Renal pelvis (tissue), 1 donor: ENCODE measurements at regions not wholly inside any gene's neighbourhood (a gene's known extent, or its start where the extent isn't known, plus 50 kb on each side); places are given as distances from the start of the nearest gene placed in this dataset.

ENCODE experiments used
- DNase-seq: peaks from one replicate; pipeline ENCODE4 v3.0.0-alpha.2; 2013

DNA sequence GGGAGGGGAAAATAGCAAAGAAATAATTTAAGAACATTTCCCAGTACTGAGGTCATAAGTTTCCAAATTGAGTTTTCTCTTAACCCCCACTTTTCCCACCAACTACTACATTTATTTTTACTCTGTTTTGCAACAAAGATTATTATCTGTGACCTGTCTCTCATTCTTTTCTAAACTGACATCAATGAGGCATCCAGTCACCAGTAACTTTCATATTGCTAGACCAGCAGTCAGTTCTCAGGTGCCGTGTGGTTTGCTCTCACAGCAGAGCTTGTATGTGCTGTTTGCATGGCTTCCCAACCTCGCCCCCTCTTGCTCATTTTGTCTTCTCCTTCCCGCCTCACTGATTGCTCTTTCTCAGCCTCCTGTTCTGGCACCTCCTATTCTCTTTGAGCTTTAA is 1091.3 kb downstream of the TBC1D22A start:
- DNase-seq: no peak

DNA sequence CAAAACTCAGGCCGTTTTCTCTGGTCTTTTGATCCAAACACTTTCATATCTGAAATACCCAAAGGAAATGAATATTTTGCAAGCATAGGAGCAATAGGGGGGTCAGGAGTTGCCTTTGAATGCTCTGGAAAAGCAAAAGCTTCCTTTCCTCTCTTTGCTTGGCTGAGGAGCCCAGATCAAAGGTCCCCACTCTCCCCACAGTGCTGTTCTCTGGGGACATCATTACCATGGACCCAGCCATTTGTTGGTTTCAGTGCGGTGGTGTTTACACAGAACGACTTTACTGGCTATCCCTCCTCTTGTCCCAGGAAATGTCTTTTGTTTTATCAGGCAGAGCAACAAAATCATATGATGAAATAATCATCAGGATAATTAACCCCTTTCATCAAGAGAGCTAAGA is 1089.1 kb downstream of the TBC1D22A start:
- DNase-seq: no peak

DNA sequence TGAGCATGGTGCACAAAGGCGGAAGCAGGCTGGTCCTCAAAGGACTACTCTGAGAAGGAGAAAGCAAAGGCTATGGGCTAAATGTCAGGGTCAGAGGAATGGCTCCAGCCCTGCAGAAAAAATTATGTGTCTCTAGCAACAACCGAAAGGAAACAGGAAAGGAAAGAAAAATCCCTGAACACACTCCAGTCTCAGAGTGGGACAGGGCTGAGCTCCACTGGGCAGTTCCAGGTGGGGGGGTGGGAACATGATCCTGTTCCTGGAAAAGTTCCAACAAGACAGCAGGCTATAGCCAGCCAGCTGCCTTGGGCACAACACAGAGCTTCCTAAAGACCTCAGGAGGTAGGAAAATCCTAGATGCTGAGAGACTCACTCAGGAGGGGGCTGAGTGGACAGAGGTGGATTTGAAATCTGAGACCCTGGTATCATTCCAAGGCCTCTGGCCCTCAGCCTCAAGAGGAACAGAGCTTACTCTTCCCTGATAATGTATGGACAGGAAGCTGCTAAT is 1088.2 kb downstream of the TBC1D22A start:
- peak; percentile 78 for DNase-seq

DNA sequence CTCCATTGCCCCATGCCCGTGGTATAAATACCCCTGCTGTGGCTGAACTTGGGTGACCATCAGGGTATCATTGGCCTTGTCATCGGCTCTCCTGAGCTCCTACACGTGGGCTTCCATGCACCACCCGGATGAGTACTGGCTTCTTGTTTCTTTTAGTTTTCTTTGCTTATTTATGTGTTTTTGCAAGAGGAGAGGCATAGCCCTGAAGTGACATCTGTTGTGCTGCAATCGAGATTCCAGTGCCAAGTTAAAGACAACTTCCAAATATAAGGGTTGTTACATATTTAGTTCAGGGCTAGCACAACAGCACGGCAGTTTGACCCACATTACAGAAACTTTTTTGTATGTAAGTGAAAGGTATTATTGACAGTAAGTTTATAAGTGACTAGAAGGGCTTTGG is 1087.1 kb downstream of the TBC1D22A start:
- DNase-seq: no peak

DNA sequence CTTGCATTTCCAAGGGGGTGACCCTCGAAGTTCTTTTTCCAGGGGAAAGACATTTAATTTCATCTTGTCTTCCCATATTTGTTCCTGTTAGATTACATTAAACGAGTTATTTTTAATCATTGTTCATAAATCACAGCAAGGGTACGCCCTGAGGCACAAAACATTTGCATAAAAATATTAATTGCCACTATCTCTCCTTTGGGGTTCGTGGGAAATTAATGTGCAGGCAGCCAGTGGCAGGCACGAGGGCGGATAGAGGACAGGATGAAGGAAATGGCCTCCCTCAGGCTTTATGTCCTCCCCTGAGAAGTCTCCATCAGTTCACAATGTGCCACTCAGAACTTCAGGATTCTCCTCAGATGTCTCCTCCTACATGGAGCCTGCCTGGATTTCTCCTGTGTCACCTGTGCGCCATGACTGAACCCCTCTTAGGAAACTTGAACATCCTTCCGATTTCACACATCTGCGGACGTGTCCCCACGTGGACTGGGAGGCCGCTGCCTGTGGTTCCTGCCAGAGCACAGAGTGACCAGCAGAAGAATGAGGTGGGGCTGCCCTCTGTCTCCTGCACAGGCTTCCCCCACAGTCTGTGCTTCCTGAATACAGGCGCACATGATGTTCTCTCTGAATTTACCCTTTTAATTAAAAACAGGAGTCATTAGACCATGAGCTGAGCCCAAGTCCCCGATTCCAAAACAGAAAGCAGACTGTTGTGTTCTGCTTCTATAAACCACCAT is 1085.9 kb downstream of the TBC1D22A start:
- DNase-seq: no peak

DNA sequence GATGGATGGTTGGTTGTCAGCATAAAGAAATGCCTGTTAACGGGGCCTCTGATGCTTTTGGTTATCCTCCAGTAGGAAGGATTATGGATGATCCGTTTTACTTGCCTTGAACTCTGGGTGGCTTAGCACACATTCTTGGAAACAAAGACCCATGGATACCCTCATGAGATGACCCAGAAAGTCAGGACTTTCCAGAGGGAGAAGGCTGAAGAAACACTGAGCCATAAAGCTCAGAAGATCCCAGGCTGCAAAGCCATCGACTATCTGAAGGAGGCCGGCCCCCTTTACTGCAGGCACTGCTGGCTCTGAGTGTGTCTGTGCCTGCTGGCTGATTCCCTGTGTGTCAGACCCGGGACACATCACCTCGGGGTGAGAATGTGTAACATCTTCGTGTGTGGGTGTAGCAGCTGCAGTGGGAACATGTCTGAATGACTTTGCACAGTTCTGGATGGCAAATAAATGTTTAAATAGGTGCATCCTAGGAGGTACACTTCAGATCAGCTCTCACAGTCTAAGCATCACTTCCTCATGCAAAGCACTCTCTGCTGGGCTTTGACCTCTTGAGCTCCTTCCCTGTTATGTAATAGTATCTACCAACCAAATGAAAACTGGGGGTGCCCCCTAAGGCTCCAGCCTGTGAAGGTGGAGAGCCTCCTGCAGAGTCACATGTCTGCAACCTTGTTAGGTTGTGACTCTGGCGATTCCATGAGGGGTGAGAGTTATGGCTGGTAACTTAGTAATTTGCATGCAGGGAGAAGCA is 1084.9 kb downstream of the TBC1D22A start:
- DNase-seq: no peak

DNA sequence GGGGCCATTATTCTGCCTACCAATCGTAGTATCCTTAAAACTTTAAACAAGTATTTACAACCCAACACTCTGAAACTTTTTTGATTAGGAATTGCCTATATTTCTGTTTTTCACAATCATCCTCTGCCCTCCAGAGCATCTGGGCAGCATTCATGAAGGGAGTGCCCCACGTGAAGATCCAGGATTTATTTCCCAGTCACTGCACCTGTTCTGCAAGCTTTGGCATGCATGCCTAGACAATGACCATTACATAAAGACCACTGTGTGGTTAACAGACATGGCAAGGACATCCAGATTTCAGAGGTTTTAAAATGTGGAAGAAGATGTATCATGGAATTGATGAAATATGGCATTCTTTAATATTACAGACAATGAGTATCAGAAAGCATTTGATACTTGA is 1083.8 kb downstream of the TBC1D22A start:
- DNase-seq: no peak

DNA sequence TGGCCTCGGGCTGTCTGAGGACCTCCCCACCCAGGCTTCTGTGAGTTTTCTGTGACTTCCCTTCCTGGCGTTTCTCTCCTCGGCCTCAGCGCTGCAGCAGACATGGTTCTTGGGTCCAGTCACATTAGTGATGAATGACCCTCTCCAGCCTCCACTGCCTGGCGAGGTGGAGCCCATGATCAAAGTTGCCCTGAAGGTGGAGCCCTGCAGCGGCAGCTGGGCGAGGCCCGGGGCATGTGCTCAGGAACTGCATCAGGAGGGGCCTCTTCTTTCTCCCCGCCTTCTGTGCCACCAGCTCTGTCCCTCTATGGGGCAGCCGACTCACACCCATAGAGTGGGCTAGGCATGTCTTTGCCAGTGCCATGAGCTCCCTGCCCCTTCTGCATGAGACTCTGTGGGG is 1079.7 kb downstream of the TBC1D22A start:
- DNase-seq: no peak

DNA sequence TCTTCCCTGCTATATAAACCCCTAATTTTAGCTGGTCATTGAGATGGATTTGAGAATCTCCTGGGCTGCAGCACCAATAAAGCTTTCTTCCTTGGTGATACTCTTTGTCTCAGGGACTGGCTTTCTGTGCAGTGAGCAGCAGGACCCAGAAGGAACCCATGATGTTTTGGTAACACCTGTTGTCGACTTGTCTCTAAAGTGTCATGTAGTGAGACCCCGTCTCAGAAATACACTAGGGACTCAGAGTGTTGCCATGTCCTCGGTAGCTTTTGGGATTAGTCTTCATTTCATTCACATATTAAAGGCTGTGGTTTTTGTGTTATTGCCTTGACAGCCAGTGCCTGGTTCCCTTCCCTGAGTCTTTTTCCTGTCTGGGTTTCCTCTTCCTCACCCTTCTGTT is 1078.7 kb downstream of the TBC1D22A start:
- no peak for DNase-seq

DNA sequence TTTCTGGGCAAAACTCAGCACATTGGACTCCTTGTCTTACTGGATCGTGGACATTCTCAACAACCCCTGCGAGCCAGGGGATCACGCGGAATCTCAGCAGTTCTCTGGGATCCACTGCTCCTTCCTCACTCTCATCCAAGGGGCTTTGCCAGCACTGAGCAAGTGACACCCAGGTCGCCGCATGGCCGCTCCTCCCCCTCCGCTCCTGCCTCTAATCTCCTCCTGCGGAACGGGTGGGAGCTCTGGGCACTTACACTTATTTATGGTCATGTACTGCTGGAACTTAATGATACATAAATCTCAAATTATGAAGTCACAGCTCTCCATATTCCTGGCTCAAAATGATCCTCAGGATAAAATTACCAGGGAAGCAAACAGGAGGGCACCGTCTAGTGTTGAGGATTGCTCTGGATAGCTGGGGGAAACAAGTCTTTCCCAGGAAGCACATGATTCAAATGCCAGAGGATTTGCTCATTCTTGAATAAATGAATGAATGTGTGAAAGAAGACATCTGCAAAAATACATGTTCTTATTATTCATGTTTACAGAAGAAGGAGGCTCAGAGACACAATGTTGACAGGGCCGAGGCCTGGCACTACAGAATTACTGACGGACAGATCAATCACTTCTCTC is 1077.3 kb downstream of the TBC1D22A start:
- DNase-seq: no peak

DNA sequence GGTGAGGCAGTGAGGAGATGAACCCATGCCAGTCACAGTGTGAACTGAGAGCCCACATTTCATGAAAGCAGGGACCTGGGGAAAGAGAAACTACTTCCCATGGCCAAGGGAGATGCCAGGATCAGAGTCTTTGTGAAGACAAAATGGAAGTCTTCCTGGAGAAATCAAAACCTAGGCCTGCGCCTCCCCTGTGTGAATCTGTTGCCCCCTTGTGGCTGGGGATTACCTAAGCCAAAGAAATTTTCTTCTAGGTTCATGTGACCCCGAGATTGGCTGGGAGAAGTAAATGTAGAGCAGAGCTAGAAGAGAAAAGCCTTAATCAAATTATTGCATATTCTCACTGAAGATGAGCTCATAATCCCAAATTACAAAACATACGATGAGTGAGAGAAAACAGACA is 1075.3 kb downstream of the TBC1D22A start:
- no peak for DNase-seq

DNA sequence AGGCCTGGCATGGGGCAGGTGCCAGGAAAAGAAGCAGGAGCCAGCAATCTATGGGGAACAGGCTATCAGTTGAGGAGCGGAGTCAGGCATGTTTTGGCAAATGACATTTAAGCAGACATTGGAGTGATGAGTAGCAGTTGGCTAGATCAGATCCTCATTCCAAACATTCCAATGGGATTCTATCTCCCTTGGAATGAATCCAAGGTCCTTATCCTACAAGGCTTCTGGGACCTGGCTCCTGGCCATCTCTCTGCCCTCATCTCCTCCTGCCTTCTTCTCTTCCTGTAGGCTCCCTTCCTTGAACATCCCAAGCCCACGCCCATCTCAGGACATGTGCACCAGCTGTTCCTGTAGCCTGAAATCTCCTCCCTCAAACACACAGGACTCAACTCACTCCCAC is 1074.5 kb downstream of the TBC1D22A start:
- DNase-seq: no peak

DNA sequence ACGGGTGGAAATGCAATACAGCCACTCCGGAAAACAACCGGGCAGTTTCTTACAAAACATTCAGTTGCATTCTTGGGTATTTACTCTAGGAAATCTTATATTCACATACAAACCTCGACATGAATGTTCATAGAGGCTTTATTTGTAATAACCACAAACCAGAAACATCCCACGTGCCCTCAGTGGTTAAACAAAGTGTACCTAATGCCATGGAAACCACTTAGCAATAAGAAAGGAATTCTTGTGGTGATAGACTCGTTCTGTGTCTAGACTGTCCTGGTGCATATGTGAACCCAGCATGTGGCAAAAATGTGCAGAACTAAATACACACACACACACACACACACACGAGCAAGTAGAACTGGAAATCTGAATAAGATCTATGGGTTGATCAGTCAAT is 1073.3 kb downstream of the TBC1D22A start:
- DNase-seq: no peak

DNA sequence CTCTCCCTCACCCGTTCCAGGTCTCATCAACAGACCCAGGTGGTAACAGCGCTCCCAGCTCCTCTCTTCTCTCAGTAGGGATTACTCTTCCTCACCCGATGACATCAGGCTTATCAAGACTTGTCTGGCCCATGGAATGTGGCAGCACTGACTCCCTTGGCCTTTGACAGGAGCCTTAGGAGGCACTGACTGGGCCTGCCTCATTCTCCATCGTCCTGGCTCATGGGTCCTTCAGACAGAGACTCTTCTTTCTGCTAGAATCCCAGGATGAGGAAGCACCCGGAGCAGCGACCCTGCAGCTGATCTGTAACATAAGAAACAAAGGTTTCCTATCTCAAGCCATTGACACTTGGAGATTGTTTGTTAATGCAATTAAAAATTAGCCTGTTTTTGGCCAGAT is 1063.6 kb downstream of the TBC1D22A start:
- DNase-seq: no peak

DNA sequence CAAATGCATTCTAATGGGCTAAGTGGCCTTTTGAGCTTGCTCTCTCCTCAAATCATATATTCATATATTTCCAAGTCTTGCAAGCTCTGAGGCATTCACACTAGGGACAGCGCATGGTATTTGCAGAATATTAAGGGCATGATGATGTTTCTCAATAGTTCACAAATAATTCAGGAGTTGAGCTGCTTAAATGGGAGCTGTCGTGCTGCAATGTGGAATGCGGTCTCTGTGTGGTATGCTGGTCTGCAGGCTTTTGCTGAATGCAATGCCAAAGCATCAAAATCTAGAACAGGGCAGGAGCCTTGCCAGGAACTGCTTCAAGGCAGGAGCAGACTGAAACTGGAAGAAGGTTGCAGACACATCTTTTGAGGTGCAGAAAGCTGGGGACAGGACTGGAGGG is 1060.0 kb downstream of the TBC1D22A start:
- DNase-seq: no peak

DNA sequence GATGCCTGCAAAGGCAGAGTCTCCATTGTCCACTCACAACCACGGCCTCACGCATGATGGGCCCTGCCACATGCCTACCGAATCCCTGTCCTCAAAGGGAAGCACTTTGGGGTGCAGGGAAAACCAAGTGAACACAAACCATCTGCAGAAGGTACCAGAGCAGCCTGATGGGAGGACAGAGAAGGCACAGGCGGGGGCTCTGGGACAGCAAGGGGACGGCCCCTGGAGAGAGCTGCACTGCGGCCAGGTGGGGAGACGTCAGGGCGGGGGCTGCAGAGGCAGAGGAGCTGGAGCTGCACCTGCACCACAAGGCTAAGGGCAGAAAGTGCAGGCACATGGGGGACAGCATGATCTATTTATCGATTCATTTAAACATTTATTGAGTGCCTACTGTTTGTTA is 1056.0 kb downstream of the TBC1D22A start:
- no peak for DNase-seq

DNA sequence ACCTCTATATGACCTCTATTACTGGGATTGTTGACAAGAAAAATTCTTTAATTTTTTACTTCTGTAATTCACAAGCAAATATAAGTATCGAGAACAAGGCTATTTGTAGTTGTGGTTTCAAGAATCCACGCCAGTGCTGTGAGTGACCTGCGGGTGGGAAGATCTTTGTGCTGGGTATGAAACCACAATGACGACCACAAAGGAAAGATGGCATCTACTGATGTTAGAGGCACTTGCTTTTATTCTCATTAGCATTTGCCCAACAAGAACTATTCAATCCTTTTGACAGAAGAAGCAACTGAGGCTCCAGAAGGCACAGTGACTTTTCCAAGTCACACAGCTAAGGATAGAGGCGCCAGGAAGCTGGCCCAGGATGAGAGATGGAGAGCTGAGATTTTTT is 1054.9 kb downstream of the TBC1D22A start:
- DNase-seq: no peak

DNA sequence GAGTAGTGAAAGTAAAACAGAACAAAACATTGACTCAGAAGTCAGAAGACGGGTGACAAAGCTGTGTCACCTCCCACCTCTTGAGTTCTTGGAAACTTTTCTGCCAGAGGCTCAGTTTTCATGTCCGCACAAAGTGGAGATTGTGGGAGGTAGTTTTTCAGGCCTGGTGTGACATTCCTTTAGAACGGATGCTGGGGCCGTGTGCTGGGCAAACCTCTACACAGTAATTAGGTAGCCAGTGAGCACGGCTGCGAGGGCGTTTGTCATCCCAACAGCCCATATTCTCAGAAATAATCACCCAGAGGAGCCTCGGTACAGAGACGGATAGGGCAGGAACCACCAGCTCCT is 1054.4 kb downstream of the TBC1D22A start:
- peak; percentile 42 for DNase-seq

DNA sequence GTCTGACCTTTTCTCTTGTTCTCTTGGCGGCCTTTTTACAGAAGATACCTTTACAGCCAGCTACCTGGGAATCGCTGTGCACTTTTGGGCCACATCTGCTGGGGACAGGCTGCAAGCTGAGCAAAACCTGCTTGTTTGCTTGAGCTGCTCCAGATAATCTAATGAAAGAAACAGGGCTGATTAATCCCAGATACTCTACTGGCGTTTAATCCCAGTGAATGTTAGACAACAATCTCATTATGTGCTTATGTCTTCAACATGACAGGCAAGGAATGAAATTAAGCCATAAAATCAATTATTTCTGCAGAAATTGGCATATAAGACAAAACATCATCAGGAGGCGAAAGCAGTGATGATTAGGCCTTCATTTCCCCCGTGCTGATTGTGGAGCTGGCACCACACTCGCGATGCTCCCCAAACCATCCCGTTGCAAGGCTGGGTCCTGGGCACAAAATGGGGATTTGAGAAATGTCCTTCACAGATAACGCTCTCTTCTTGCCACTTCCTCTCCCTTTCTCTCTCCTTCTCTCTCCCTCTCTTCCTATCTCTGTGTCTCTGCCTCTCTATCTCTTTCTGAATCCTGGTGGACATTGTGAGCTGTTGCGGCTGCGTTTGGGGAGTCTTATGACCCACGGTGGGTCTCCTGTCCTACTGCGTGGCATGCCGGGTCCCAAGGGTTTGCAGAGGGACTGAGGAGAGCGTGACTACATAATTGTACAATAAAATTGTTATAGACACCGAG is 1053.8 kb downstream of the TBC1D22A start:
- no peak for DNase-seq

DNA sequence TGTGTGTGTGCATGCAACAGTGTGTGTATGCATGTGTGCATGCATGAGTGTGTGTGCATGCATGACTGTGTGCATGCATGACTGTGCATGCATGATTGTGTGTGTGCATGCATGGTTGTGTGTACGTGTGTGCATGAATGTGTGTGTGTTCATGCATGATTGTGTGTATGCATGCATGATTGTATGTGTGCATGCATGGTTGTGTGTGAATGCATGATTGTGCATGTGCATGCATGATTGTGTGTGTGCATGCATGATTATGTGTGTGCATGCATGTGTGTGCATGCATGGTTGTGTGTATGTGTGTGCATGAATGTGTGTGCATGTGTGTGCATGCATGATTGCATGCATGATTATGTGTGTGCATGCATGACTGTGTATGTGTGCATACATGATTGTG is 1052.0 kb downstream of the TBC1D22A start:
- no peak for DNase-seq

DNA sequence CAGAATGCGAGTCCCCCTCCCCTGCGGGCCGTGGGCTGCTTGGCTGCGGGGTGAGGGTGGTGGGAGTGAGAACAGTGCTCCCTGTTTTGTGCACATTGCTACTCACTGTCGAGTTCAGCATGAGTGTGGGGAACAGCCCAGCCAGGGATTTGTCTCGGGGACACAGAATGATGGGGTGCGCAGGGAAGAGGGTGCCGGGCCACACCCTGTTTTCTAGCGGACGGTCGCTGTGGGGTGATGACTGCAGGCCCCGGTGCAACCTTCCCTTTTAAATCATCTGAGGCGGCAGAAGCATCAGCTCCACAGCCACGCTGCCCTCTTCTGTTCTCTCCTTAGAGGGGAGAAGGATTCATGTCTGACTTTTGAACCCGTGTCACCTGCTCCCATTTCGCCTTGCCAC is 1051.2 kb downstream of the TBC1D22A start:
- no peak for DNase-seq

DNA sequence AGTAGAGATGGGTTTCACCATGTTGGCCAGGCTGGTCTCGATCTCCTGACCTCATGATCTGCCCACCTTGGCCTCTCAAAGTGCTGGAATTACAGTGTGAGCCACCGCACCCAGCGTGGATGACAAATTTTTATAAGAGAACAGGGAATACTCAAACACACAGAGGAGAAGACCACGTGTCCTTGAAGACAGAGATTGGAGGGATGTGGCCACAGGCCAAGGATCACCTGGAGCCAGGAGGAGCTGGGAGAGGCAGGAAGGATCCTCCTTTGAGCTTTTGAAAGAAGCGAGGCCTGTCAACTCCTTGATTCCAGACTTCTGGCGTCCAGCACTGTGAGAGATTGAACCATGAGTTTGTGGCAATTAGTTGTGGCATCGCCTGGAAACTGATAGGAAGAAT is 1049.5 kb downstream of the TBC1D22A start:
- no peak for DNase-seq
